K562 (cell line): ENCODE measurements at regions not wholly inside any gene's neighbourhood (a gene's known extent, or its start where the extent isn't known, plus 50 kb on each side); places are given as distances from the start of the nearest gene placed in this dataset.

Experiments used
- CBFA2T2 ChIP-seq: fragments of 450-650 bp; conservative IDR thresholded peaks from 2 replicates; pipeline ENCODE4 v1.6.1; 2017; ENCODE audit warnings: mild to moderate bottlenecking
- CBX5 ChIP-seq: IDR thresholded peaks from 2 replicates; pipeline ENCODE4 v1.6.1; 2014; ENCODE audit warnings: low read depth, borderline replicate concordance
- HDAC6 ChIP-seq: IDR thresholded peaks from 2 replicates; pipeline ENCODE4 v1.6.1; 2012; ENCODE audit warnings: low read depth, mild to moderate bottlenecking, control low read depth, inconsistent platforms, low read length, moderate library complexity
- MLLT1 ChIP-seq, 2 experiments: fragments of 450-650 bp; IDR thresholded peaks; 2 replicates each; pipeline ENCODE4 v1.6.1; 2016
- NCOA2 ChIP-seq, 2 experiments: fragments of 450-650 bp; IDR thresholded peaks; 2 replicates each; pipeline ENCODE4 v1.6.1; 2018; ENCODE audit warnings: mild to moderate bottlenecking in 2 of 2, moderate library complexity in 1 of 2; ENCODE audit not compliant: partially characterized antibody in 2 of 2
- RFX5 ChIP-seq: IDR thresholded peaks from 2 replicates; pipeline ENCODE4 v1.6.1; 2011; ENCODE audit warnings: low read depth, mild to moderate bottlenecking, improper control_type of control experiment, low read length
- SREBF1 ChIP-seq: fragments of 150-350 bp; IDR thresholded peaks from 2 replicates; pipeline ENCODE4 v1.6.1; 2014; ENCODE audit warnings: antibody characterized with exemption, low read depth, low read length, borderline replicate concordance
- TEAD2 ChIP-seq: fragments of 450-650 bp; IDR thresholded peaks from 2 replicates; pipeline ENCODE4 v1.6.1; 2016; ENCODE audit warnings: missing genetic modification characterization, control low read depth, missing compliant biosample characterization
- ZBTB49 ChIP-seq: sonication (generic); formaldehyde crosslinking; IDR thresholded peaks from 2 replicates; pipeline ENCODE4 v1.8.0; 2022; ENCODE audit warnings: missing genetic modification reagents, mild to moderate bottlenecking, borderline replicate concordance
- ZNF780A ChIP-seq: fragments of 250-450 bp; sonication (Bioruptor Pico); IDR thresholded peaks from 2 replicates; pipeline ENCODE4 v1.5.0; 2021; ENCODE audit warnings: mild to moderate bottlenecking

GRCh38 chr6:71103130-71103529, 146.3 kb upstream of the B3GAT2 start (continued):
- TF ChIP-seq MLLT1 (IDR thresholded peaks at IDR 0.05) (no peak), ZBTB49 (CRISPR knock-in tag) (no peak), SREBF1 (no peak), HDAC6 (no peak), TEAD2 (tag) (no peak), RFX5 (no peak), ZNF780A (CRISPR knock-in tag) (no peak), CBFA2T2 (no peak), NCOA2 (IDR thresholded peaks at IDR 0.05; ENCODE audit: partially characterized antibody in 2 of 2) (no peak), CBX5 (no peak)
- TF ChIP-seq, all 486 proteins: peak for 0
